Vagina (tissue), 2 donors: ENCODE measurements at regions not wholly inside any gene's neighbourhood (a gene's known extent, or its start where the extent isn't known, plus 50 kb on each side); places are given as distances from the start of the nearest gene placed in this dataset.
"Not testable (repeated sequence)": the region's sequence is repeated elsewhere in the genome, so short reads cannot be mapped to it uniquely, and the experiment has no call there.

ENCODE experiments used
- DNase-seq, 2 donors: peaks; one replicate each; pipeline ENCODE4 v3.0.0-alpha.2; 2017; ENCODE audit errors: extremely low spot score in 2 of 2
- H3K27ac ChIP-seq: fragments of 200-600 bp; sonication (generic); one replicate; pipeline ENCODE4 v1.5.1; 2019
- H3K27me3 ChIP-seq: fragments of 200-600 bp; sonication (generic); one replicate; pipeline ENCODE4 v1.5.1; 2019
- H3K36me3 ChIP-seq, 2 donors: fragments of 200-600 bp; sonication (generic); one replicate each; pipeline ENCODE4 v1.5.1; 2017 to 2019
- H3K4me1 ChIP-seq: fragments of 200-600 bp; sonication (generic); one replicate; pipeline ENCODE4 v1.5.1; 2019
- H3K4me3 ChIP-seq, 2 donors: fragments of 200-600 bp; sonication (generic); 1 replicate in 1 of 2; 2 replicates in 1 of 2; pipeline ENCODE4 v1.5.1; 2016 to 2019
- H3K9me3 ChIP-seq: fragments of 200-600 bp; sonication (generic); one replicate; pipeline ENCODE4 v1.5.1; 2019
- CTCF ChIP-seq, 3 experiments: fragments of 450-650 bp in 2 of 3; fragments of 200-600 bp in 1 of 3; sonication (generic) in 1 of 3; IDR thresholded peaks; one replicate each; pipeline ENCODE4 v1.5.1; 2017 to 2019; ENCODE audit warnings: antibody characterized with exemption in 3 of 3, mild to moderate bottlenecking in 2 of 3, moderate library complexity in 2 of 3
- POLR2A ChIP-seq, 2 donors: fragments of 450-650 bp; IDR thresholded peaks; one replicate each; pipeline ENCODE4 v1.6.1; 2017; ENCODE audit warnings: antibody characterized with exemption in 2 of 2, mild to moderate bottlenecking in 2 of 2, moderate library complexity in 2 of 2
- POLR2AphosphoS5 ChIP-seq, 2 donors: sonication (generic); formaldehyde crosslinking; IDR thresholded peaks; one replicate each; pipeline ENCODE4 v1.9.0; 2017; ENCODE audit warnings: antibody characterized with exemption in 2 of 2, mild to moderate bottlenecking in 2 of 2, low read depth in 1 of 2; ENCODE audit not compliant: insufficient read depth in 1 of 2
- intact Hi-C: fragments of 100-400 bp; cut with DNase I; formaldehyde crosslinking; loops from one replicate; pipeline ENCODE4 v1.15.1; 2023

- H3K9me3 ChIP-seq, result no peaks in the 10 kb centered on the region
- TF ChIP-seq POLR2AphosphoS5 (IDR thresholded peaks at IDR 0.05; ENCODE audit: insufficient read depth in 1 of 2, low read depth in 1 of 2), result no peak
- TF ChIP-seq CTCF (IDR thresholded peaks at IDR 0.05), result no peak
- no peak for TF ChIP-seq POLR2A (IDR thresholded peaks at IDR 0.05)
- no peak for DNase-seq
- no peaks in the 10 kb centered on the region for H3K36me3 ChIP-seq
- H3K27ac ChIP-seq, result no peak overlapping the region
- H3K4me3 ChIP-seq, result no peak overlapping the region
- intact Hi-C loops, result no loop called here
- no peaks in the 10 kb centered on the region for H3K4me1 ChIP-seq
- H3K27me3 ChIP-seq, result no peaks in the 10 kb centered on the region
Observed at GRCh38 chr16:27600381-27600780, 50.4 kb downstream of the KATNIP start.

GRCh38 chr16:27602103-27602502 is 52.2 kb downstream of the KATNIP start:
- no peaks in the 10 kb centered on the region for H3K9me3 ChIP-seq
- H3K36me3 ChIP-seq, result no peaks in the 10 kb centered on the region
- intact Hi-C loops, result no loop called here
- TF ChIP-seq CTCF (IDR thresholded peaks at IDR 0.05), result no peak
- no peak for TF ChIP-seq POLR2A (IDR thresholded peaks at IDR 0.05)
- TF ChIP-seq POLR2AphosphoS5 (IDR thresholded peaks at IDR 0.05; ENCODE audit: insufficient read depth in 1 of 2, low read depth in 1 of 2), result no peak
- no peak overlapping the region for H3K27ac ChIP-seq
- no peak overlapping the region for H3K4me3 ChIP-seq
- no peaks in the 10 kb centered on the region for H3K27me3 ChIP-seq
- no peaks in the 10 kb centered on the region for H3K4me1 ChIP-seq
- no peak for DNase-seq

GRCh38 chr16:27605500-27606106 is 55.7 kb downstream of the KATNIP start:
- H3K27me3 ChIP-seq, H3K27ac ChIP-seq, H3K4me1 ChIP-seq, H3K4me3 ChIP-seq, intact Hi-C loops, H3K9me3 ChIP-seq, H3K36me3 ChIP-seq, DNase-seq: not testable (repeated sequence)

- TF ChIP-seq POLR2A (IDR thresholded peaks at IDR 0.05) (no peak), CTCF (IDR thresholded peaks at IDR 0.05) (no peak), POLR2AphosphoS5 (IDR thresholded peaks at IDR 0.05; ENCODE audit: insufficient read depth in 1 of 2, low read depth in 1 of 2) (no peak)
- intact Hi-C loops, result no loop called here
- Histone ChIP-seq H3K27ac (no peak overlapping the region), H3K27me3 (no peaks in the 10 kb centered on the region), H3K4me1 (no peaks in the 10 kb centered on the region), H3K36me3 (no peaks in the 10 kb centered on the region), H3K9me3 (no peaks in the 10 kb centered on the region), H3K4me3 (no peak overlapping the region)
- no peak for DNase-seq
Observed at GRCh38 chr16:27611340-27611739, 61.4 kb downstream of the KATNIP start.

- no peak overlapping the region for H3K4me3 ChIP-seq
- H3K27ac ChIP-seq, result no peak overlapping the region
- H3K4me1 ChIP-seq, result no peaks in the 10 kb centered on the region
- H3K27me3 ChIP-seq, result no peaks in the 10 kb centered on the region
- intact Hi-C loops, result no loop called here
- H3K9me3 ChIP-seq, result no peaks in the 10 kb centered on the region
- no peak for DNase-seq
- TF ChIP-seq POLR2AphosphoS5 (IDR thresholded peaks at IDR 0.05; ENCODE audit: insufficient read depth in 1 of 2, low read depth in 1 of 2) (no peak), POLR2A (IDR thresholded peaks at IDR 0.05) (no peak), CTCF (IDR thresholded peaks at IDR 0.05) (no peak)
- H3K36me3 ChIP-seq, result no peaks in the 10 kb centered on the region
Observed at GRCh38 chr16:27613238-27613791, 63.4 kb downstream of the KATNIP start.
